ENCODE measurements at regions not wholly inside any gene's neighbourhood (a gene's known extent, or its start where the extent isn't known, plus 50 kb on each side); places are given as distances from the start of the nearest gene placed in this dataset.

DNA sequence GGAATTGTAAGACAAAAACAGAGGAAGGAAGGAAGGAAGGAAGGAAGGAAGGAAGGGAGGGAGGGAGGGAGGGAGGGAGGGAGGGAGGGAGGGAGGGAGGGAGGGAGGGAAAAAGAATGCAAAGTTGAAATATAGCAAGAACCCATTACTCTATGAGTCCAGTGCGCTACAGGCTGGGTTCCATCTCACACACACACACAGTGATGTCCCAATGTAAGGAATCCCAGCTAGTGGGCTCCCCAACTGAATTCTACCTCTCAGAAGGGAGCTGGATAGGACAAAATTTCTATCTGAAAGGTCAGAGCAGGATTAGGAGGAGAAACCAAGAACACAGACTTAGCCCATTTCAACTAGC, 173.4 kb downstream of the DAD1 start:
- no peak for DNase-seq (ENCODE audit: low read depth)

DNA sequence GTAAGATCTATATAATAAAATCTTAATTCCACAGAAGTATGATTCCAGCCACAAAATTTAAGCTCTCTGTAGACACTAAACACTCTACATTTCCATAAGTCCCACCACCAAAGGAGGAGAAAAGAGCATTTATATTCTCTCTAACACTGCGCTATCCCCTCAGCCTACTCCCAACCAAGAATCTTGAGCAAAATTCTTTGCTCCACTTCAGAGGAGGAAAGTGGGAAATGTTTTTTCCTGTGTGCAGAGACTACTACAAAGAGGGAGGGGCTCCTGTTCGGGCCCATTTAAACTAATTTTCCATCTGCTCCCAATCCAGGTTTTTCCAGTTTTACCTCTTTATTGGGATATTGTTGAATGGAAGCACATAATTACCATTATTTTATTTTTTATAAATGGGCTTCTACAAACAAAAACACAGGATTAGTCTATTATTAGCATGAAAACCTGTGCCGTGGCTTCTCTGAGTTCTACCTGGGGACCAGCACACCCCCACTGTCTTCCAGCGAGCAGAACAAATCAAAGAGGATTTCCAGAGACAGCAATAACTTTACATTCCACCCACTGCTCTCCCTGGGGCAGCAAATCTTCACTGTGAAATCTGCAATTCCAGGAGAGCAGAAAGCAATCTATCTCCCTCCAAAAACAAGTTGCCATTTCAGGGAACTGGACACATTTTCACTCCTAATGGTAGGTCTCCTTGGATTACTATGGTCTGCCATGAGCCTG, 174.0 kb downstream of the DAD1 start:
- no peak for DNase-seq (ENCODE audit: low read depth)

DNA sequence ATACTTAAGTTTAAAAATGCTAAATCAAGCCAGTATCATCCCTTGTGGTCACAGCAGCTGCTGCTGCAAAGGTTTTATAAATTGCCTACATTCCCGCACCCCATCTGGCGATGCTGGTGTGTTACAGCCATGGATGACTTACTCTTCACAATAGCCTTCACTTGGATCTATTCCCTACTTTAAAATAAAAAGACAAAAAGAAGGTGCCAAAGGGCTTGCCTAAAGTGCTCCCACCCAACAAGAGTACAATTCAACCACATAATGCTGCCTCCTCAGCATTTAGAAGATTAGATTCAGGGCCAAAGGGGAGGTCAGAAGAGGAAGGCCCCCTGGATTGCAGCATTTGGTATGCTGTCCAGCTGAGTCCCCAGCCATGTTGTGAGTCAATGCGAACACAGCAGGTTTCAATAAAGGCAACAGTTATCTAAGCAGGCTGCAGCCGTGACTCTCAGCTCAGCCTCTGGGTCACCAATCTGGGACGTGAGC, 176.1 kb downstream of the DAD1 start:
- DNase-seq (ENCODE audit: low read depth): no peak

DNA sequence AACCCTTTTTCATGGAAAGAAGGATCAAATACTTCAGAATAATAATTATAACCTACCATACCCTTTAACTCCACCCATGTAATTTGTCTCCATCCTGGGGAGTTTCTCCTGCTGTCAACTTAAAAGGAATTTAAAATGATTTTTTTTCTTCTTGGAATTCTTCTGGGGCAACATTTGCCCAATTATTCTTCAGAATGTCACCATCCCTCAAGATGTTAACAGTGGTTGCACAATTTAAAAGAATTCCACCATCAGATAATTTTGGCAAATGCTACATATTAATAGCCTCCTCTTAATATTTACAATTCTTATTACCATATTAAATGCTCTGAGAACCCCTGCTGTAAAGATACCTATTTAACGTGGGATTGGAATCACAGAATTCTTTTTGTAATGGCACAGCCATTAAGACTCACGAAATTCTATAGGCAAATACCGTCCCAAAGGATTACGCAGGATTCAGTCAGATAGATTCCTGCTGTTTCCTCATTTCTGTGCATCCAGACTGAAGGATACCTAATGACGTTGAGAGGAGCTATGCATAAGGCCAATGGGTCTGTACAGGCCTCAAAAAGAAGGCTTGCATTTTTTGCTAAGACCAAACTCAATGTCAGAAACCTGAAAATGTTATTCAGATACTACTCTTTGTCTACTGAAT, 177.5 kb downstream of the DAD1 start:
- DNase-seq (ENCODE audit: low read depth): no peak

- DNase-seq (ENCODE audit: low read depth): no peak
Observed at GRCh38 chr14:22410497-22410896, 178.5 kb downstream of the DAD1 start.

GRCh38 chr14:22409006-22409405, 180.0 kb downstream of the DAD1 start:
- DNase-seq (ENCODE audit: low read depth): no peak

DNA sequence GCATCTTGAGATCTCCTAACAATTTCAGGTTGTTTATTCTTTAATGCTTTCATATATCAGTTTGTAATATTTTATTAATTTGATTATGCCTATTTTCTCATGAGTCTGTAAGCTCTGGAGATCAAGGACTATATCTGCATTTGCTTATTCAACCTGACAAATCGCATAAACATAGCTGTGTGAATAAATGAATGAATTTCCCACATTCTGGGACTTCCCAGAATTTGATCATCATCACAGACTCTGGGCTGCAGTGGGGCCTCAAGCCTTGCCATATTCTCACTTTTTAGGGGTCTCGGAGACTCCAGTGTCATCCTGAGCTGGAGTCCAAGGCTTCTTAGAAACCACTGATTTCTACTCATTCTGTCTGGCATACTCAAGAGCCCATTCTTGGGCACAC, 180.5 kb downstream of the DAD1 start:
- no peak for DNase-seq (ENCODE audit: low read depth)

DNA sequence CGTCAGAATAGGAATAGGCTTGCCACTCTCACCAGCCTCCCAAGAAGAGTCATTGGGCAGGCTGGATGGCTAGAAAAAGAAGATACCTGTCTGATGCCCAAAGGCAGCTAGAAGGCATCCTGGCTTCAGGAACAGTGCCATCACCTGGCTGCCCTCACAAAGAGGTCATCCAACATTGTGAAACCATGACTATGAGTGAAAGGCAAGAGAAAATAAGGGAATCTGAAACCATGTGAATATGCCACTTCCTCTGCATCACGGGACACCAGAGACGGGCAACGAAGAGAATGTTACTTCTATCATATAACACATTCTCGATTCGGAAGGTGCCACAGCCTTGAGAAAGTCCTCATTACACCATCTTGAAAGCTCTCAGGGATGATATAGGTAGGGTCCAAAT, 182.0 kb downstream of the DAD1 start:
- no peak for DNase-seq (ENCODE audit: low read depth)

GRCh38 chr14:22405201-22405600, 183.8 kb downstream of the DAD1 start:
- DNase-seq (ENCODE audit: low read depth): no peak

DNA sequence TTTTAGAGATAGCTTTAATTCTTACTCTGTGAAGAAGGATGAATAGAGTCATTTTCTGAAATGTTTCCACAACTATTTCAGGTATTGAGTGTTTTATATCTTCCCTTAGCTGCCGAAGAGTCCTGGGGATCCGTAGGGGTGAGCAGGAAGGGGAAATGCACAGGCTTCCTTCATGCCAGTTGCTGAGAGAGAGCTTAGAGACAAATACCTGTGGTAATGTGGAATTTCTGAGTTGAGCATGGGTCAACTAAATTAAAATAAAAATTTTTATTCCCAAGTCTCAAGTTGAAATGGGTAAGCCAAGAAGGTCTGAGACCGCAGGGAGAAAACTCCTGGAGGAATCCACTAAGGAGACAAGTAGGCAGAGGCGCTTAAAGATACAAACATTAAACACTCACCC, 185.7 kb downstream of the DAD1 start:
- DNase-seq (ENCODE audit: low read depth): no peak

DNA sequence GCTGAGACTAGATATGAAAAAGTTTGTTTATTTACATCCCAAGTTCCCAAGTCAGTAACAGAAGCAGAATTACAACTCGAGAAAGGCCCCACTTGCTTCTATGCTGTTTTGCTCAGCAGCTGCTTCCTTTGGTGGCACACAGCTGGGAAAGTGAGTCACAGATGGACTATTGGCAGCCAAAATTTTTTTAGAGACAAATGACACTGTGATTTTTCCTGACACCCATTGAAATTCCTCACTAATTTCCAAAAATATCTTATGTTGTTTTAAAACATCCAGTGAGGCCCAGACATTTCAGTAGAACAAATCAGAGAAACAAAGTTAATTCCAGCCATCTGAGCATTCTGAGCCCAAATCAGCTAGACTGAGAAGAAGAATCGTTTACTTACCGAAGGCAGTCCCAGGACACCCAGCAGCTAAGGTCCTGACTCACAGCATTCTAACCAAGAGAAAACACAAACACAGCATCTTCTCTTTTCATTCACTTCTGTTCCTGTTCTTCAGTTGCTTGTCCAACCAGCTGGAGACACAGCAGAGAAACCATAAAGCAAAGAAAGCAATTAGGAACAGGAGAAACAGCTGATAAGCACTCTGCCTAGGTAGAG, 188.3 kb downstream of the DAD1 start:
- no peak for DNase-seq (ENCODE audit: low read depth)

GRCh38 chr14:22399776-22400175, 189.2 kb downstream of the DAD1 start:
- no peak for DNase-seq (ENCODE audit: low read depth)

- no peak for DNase-seq (ENCODE audit: low read depth)
Observed at GRCh38 chr14:22397221-22397737, 191.7 kb downstream of the DAD1 start.

DNA sequence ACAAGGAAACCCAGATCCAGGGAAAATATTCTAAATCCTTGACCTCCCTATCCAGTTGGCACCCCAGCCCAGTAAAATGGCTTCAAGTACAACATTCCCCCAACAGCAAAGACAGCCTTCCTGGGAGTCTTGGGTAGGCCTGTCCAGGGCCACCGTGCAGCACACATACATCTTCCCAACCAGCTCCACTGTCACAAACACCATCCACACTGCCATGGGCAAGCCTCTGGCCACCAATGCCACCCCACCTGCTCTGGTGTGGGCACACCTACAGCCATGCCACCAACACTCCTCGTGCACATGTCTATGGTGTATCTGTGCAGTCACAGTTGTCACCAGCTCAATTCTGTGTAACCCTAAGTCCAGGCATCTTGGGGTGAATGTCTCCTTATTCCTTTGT, 193.2 kb downstream of the DAD1 start:
- DNase-seq (ENCODE audit: low read depth): no peak

GRCh38 chr14:22394616-22395015, 194.4 kb downstream of the DAD1 start:
- DNase-seq (ENCODE audit: low read depth): no peak

DNA sequence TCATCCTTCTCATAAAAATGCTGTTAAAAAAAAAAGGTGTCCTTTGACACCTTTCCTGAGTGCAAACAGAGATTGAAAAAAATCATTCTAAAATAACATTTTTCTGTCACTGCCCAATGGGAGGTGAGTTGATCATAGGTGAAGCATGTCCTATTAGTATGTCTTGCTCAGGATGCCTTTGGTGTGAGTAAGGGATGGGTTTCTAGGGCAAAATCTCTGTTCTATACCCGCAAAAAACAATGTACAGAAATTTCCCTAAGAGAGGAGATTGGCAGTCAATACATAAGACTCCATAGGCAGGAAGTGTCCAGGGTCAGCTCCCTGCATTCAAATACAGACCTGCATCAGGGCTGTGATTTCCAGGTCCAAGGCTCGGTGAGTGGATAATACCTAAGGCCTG, 195.2 kb downstream of the DAD1 start:
- no peak for DNase-seq (ENCODE audit: low read depth)

GRCh38 chr14:22391908-22392565, 197.0 kb downstream of the DAD1 start:
- DNase-seq (ENCODE audit: low read depth): no peak

DNA sequence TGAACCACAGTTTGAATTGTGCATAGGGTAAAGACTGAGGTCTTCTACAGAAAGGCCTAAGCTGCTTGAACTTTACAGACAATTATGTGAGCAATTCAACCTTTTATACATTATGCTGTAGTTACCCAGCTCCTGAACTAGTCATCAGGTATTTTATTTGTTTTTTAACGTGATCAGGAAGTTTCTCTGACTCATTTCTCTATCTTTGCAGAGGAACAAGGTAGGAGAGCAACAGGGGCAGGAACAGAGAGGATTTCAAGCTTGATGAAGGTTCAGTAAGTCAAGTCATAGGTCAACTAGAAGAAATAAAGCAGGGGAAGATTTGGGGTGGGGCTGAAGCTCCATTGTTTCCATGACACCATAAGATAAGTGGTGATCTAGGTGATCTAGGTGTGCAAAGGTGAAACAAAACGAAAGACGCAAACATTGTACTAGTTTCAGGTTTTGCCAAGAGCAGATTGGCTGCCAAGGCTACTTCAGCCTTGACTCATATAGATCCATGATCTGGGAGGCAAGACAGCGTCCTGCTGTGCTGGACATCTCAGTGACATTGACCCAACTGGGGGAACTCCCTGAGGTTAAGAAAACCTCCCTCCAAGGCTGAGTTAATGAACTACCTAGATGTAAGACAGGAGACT, 198.1 kb downstream of the DAD1 start:
- no peak for DNase-seq (ENCODE audit: low read depth)

GRCh38 chr14:22390195-22390594, 198.8 kb downstream of the DAD1 start:
- DNase-seq (ENCODE audit: low read depth): no peak

DNA sequence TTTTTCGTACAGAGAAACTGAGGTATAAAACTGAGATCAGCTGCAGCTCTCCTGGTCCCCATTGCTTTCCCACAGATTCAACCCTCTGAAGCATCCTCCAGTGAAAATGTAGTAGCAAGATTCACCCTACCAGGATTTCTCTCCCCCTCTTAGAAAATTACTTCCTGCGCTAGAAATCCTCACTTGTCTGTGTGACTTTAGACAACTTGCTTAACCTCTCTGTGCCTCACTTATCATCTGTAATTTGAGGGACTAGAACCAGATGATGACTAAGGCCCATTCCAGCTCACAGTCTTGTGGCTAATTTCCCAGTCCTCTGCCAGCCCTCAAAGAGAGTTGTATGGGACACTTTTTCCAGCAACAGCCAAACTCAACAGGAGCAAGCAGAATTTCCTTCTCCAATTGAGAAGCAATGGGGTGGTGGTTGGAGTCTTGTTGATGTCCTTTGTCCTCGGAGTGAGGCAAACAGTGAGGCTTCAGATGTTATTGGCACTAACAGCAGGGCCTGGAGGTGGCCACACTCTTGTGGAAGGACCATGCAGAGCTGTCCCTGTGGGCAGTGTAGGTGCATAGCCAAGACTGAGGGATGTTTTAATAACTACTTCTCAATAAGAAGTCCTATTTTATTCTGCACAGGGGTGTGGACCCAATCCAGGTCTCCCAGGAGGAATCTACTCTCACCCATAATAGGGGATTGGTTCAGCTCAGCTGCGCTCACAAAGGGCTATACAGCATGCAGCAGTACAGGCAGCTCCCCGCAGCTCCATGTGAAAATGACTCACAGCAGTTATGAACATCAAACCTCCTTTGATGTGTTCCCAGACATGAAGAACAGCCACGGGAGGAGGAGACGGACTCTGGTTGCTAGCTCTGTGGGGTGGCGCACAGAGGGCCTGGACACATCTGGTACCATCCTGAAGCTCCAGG, 200.1 kb downstream of the DAD1 start:
- DNase-seq (ENCODE audit: low read depth): no peak

DNA sequence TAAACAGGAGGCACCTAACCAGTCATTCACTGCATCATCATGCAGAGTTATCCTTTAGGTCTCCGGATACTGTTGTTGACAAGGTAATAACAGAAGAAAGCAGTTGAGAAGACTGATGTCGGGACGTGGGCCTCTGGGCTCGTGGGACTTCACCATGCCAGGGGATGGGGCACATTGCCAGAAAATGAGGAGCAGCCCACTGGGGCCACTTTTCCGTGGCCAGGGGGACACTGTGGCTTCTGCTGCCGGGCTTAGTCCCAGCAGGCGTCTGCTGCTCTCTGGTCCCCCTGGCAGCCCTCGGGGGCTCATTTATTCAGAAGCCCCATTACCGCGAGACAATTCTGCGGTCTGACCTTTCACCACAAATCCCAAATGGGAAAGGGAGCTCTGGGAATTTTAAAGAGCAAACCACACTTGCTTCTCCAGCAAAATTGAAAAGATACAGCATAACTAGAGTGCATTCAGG, 201.2 kb downstream of the DAD1 start:
- no peak for DNase-seq (ENCODE audit: low read depth)
